GM23248 (cell line): ENCODE measurements at regions not wholly inside any gene's neighbourhood (a gene's known extent, or its start where the extent isn't known, plus 50 kb on each side); places are given as distances from the start of the nearest gene placed in this dataset.

Experiments used
- EZH2 ChIP-seq: fragments of 200-600 bp; sonication (generic); IDR thresholded peaks from 2 replicates; pipeline ENCODE4 v1.6.1; 2018; ENCODE audit warnings: antibody characterized with exemption, mild to moderate bottlenecking; ENCODE audit not compliant: insufficient read depth, poor library complexity, severe bottlenecking
- EZH2phosphoT487 ChIP-seq: fragments of 200-600 bp; sonication (generic); IDR thresholded peaks from 2 replicates; pipeline ENCODE4 v1.6.1; 2018; ENCODE audit warnings: antibody characterized with exemption, moderate library complexity, mild to moderate bottlenecking, low read depth; ENCODE audit not compliant: insufficient read depth

DNA sequence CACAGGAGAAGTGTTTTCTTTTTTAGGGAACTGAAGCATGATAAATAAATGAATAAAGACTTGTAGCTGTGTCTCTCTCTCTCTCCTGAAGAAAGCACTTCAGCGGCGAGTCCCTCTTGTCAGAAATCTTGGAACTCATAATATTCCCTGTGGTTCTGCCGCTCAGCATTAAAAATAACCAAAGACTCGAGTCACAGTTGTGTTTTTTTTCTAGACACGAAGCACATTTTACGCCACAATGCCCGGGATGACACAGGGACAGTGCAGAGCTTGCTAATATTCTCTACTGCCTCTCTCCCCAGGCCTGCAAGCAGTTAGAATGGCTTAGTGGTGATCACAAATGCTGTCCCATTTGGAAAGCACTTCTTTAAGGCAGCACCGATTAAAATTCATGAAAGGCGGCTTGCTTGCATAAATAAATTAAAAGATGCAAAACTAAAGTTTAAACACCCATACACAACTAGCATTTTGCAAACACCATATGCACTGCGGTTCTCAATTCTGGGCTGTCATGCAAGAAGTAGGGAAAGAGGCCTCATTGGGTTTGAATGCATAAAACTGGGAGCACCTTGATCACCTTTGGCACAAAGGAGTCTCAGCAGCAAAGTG lies 597.4 kb downstream of the SOX6 start:
- TF ChIP-seq EZH2 (no peak), EZH2phosphoT487 (no peak)
